HG02870 (cell line): ENCODE measurements at regions not wholly inside any gene's neighbourhood (a gene's known extent, or its start where the extent isn't known, plus 50 kb on each side); places are given as distances from the start of the nearest gene placed in this dataset.

Experiments
- ATAC-seq: cut with Tn5 transposase; IDR thresholded peaks from one replicate; pipeline ENCODE4 v1.9.1; 2021; ENCODE audit warnings: mild to moderate bottlenecking, moderate library complexity; ENCODE audit not compliant: unreplicated experiment

DNA sequence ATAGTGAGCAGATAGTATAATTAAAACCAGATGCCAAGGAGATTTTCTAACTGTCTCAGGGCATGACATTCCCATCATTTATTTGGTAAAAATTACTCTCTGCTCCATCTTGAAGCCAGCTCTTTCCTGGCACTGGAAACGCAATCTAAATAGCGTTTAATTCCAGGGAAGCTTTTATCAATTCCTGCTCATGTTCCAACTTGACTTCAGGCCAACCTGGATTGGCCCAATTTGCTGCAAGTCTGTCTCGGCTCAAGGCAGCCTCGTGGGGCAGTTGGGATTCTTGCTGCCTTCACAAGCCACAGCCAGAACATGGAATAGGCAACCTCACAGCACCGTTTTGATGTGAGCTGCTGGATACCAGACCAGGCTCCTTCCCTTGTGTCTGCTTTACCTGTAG is 1255.9 kb downstream of the TBC1D22A start:
- no peak for ATAC-seq

DNA sequence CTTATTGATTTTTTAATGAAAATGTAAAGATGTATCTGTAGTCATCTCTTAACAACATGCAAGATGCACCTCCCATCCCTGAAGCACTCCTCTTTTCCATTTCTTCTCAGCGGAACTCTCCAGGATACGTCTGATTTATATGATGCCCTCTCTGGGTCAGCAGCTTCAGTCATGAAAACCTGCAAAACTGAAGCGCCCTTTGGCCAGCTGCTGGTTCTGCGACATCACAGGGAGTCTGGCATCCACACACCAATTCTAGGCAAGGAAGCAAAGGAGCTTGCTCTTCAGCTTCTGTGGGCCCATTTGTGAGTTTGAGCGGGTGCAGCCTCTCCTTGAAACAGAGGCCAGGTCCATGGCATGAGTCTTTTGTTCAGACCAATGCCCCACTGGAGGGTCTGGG is 1253.3 kb downstream of the TBC1D22A start:
- no peak for ATAC-seq

DNA sequence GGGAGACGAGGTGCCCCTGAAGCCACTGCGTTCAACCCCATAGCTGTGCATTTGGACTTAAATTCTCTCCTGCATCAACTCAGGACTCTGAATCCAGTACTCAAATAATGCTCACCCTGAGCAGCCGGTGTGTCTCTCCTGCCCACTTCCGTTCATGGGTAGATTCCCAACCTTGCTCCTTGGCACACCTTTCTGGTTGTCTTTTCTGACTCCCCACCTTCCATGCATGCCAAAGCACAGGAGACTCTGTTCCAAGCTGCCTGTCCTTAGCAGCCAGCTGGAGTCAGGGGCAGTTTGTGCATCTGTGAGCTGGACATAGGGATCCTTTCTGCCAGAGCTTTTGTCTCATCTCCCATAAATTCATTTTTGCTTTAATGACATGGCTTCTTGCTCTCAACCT is 1242.5 kb downstream of the TBC1D22A start:
- no peak for ATAC-seq

DNA sequence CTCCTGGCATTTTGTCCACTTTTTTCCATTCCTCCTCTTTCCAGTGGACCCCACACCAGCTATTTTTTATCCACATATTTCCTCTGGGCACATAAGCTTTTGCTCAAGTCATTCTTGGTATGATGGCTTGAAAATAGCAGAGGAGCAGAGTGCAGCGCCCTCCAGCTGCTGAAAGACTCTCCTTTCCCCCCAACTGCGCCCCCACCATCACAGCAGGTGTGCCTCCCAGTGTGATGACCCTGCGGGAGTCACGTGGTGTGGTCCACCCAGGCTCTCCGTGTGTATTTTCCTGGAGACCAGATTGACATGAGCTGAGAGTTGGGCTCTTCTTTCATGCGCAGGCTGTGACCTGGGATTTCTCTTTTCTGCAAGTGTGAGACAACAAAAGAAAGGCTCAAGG is 1241.6 kb downstream of the TBC1D22A start:
- ATAC-seq, result no peak

DNA sequence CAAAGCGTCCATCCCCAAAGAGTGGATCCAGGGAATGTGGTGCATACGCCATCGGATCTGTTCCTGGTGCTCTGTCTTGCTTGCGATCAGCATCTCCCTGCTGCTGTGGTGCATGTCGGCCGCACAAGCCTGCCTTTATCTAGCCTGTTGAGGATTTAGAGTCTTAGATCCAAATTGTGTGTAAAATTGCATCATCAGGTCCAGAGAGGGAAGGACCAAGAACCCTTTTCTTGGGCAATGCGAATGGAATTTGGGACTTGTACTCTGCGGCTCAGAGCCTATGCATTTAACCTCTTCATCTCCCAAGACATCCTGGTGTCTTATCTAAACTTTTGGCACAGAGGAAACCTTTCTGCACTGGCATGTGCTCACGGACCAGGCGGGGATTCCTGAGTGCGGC is 1238.7 kb downstream of the TBC1D22A start:
- no peak for ATAC-seq

DNA sequence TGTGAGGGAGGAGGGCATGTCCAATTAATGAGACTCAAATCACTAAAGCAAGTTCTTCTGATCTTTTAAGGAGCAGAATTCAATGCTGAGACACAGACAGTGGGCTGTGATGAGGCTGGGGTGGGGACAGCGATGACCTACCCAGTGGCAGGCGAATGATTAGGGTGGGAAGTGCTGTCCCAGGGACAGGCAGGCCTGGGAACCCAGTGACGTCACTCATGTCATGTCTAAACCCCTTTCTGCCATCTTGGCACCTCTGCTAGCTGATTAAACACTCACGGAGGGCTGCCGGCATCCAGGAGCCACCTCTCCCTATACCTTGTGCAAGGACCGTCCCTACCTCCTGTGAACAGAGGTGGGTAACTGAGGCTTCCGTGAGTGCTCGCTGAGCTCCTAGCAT is 1235.2 kb downstream of the TBC1D22A start:
- ATAC-seq, result no peak

DNA sequence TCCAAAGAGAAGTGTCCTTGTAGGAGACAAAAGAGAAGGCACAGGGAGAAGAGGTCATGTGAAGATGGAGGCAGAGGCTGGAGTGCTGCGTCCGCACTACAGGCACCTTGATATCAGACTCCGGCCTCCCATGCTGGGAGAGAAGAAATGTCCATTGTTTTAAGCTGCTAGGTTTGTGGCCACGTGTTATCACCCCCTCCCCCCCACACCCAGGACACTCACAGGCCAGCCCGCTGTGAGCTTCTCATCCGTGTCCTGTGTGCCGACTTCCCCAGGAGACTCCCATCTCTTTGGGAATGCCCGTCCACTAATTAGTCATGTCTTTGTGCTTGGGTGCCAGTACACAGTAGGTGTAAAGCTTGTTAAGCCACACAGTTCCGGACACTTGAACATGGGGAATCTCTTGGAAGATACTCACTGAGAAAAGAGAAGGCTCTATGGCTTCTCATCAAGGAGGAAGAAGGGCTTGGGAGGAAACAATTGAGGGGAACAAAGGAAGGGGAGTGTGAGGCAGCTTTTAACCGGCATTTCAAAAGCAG is 1234.7 kb downstream of the TBC1D22A start:
- ATAC-seq, result no peak

DNA sequence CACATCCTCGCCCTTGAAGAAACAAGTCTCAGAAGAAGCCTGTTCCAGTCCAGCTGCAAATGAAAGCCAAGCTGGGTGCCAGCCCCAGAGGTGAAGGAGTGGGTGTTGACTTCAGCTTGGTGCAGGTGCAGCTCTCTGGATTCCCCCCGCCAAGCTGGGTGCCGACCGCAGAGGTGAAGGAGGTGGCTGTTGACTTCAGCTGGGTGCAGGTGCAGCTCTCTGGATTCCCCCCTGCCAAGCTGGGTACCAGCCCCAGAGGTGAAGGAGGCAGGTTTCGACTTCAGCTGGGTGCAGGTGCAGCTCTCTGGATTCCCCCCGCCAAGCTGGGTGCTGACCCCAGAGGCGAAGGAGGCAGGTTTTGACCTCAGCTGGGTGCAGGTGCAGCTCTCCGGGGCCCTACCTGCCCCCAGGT is 1234.0 kb downstream of the TBC1D22A start:
- ATAC-seq, result no peak

DNA sequence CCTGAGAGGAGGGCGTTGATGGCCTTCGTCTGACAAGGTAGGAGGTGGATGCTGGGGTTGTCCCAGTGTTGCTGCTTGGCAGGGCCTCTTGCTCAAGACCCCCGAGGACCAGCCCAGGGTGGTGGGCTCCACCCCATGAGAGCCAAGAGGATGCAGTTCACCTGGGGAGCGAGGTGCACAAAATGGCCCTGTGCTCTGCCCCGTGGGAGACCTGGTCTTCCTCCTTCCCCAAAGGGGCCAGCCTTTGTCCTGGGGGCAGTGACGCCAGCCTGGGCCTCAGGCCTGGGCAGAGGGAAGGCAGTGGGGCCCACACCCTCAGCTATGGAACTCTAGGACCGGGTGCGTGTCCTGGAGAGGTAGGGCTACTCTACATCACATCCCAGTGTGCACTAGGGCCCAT is 1233.3 kb downstream of the TBC1D22A start:
- ATAC-seq, result no peak

DNA sequence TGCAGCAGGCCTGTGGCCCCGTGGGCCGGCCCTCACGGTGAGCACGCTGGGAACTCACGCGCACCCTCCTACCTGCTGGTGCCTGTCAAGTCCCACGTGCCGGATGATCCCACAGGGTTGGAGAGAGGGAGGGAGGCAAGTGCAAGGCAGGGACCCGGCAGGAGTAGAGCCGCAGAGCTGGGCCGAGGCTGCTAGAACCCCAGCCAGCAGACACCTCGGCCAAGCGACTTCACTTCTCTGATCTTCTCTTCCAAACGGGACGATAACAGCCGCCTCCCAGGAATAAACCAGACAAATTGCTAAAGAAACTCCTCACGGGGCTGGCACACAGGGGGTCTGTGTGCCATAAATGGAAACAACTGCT is 1232.8 kb downstream of the TBC1D22A start:
- no peak for ATAC-seq

DNA sequence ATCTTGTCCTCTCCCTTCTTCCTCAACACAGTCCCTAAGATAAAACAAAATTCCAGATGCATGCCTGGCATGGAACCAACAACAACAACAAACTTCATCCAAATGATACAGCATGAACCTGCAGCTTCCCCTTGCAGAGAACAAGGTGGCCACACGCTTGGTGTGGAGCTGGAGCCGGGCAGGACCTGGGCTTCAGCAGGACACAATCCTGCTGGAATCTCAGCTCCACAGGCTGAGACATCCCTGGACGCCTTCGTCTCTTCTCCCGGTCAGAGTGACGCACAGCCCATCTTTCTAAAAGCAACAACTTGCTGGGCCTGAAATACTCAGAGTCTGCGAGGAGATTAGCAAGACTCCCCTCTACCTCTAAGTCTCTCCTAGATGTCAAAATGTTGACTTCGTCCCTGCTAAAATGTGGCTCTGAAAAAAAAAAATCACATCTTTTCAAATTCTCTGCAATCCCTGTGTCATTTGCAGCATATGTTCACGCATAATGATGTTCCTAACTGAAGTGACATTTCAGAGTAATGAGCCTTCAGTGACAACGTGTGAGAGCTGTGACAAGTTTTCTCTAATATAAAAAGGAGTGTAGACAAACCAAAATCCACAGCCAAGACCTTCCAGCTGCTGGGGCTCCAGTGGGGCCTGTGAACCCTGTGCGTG is 1232.3 kb downstream of the TBC1D22A start:
- ATAC-seq, result no peak

DNA sequence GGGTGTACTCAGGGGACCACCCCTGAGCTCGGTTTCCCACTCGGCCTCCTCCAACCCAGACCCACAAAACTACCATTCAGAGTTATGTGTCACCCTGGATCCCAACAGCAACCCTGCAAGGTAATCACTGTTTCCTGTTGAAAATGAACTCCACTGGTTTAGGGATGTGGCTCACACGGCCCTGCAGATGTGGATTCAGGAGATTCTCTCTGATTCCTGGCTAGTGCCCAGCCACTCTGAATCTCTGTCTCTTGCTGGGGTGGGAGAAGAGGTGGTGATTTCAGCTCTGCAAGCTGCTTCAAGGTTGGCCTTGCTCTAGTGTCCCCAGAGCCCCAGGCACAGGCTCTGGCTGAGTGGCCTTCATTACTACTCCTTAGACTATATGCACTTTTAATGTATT is 1231.6 kb downstream of the TBC1D22A start:
- ATAC-seq, result no peak

DNA sequence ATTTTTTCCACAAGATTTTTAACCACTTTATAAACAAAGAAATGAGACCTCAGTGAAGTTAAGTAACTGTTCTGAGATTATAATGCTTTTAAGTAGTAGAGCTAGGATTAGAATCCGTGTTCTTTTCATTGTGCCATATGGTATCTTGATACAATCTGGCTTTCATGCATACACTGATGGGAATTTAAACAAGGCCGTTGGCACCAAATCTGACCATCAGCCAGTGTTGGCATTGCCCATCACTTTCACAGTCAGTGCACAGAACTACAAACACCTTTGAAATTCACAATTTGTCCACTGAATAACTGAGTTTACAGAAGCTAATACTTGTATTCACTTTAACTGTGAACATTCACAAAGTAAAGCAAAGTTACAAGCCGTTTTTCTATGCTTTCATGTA is 1228.0 kb downstream of the TBC1D22A start:
- ATAC-seq, result no peak

DNA sequence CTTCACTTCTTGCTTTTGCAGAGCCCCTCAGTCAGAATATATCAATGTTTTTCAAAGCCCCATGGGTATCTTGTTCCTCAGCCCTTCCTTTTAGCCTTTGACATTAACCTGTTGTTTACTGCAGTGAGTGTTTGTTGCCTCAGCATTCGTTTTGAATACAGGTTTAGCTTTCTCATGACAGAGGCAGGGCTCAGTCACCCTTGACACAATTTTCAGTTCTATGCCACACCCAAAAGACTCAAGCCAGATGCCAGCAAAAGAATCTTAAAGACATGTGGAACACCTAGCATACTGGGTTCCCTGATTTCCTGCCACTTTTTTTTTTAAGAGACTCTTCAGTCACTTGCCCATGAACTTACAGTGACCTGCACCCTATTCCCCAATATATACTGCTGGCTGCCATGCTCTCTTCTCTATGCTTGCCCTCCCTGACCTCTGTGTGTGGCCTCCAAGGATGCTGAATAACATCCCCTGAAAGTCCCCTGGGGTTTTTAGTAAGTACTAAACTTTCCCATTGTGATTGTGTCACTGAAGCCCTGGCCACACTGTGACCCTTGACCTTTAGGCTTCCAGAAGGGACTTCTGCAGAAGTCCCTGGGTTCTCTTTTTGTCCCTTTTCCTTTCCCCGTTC is 1225.5 kb downstream of the TBC1D22A start:
- no peak for ATAC-seq

DNA sequence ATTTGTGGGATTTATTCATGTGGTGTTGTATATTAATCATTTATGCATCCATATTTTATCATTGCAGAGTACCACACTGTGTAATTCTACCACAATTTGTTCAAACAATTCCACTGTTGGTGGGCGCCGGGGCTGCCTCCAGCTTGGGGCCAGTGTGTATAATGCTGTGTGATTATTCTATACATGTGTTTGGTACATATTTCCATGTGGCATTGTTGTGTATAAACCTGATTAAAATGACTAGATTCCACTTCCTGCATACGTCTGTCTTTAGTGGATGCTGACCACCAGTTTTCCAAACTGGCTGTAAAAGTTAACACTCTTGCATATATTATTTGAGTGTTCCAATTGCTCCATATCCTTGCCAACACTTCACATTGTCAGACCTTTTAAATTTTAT is 1213.8 kb downstream of the TBC1D22A start:
- ATAC-seq, result no peak

DNA sequence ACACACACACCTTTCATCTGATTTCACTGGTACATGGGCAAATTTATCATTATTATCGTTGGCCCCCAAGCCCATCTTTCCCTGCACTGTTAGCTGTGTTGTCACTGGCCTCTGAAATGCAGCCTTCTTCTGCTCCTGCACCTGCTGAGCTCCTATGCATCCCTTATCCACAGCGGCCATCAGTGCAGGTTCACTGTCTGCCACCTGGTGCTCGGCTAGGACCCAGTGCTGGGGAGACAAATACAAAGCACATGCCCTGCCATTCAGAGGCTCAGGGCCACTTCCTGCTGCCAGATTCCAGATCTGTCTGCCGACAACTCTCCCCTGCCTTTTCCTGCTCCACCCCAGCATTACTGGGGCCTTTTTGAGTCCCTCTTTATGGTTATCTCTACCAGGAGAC is 1205.4 kb downstream of the TBC1D22A start:
- ATAC-seq, result no peak

DNA sequence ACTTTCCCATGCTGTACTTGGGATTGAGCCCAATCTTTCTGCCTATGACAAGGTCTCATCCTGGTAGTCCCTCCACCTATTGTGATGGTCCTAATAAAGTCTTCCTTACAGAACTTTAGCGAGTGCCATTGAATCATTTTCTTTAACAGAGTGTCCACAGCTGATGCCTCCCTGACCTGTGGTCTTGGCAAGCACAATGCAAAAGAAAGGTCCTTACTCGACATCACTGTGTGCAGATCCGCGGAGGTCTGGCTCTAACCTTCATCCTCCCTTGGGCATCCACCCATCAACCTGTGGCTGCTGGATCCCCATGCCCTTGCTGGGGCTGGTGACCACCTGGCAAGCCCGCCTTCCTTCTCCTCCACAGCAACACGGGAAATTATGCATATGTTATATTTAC is 1203.9 kb downstream of the TBC1D22A start:
- ATAC-seq, result no peak

DNA sequence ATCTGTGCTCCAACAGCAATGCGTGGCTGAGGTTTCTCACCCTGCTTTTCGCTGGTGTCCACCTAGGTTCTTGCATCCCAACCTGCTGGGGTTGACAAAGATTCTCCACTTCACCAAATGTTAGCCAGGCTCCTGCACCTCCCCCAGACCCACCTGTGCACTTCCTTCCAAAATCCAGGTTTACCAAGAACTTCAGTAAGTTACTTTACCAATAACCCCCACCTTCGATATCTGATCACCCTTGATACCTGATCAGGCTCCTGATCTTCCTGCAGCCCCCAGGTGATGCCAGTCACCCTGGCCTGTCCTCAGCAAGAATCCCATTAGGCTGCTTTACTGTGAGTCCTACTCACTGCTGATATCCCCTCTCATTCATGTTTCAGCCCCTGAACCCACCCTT is 1203.4 kb downstream of the TBC1D22A start:
- no peak for ATAC-seq

DNA sequence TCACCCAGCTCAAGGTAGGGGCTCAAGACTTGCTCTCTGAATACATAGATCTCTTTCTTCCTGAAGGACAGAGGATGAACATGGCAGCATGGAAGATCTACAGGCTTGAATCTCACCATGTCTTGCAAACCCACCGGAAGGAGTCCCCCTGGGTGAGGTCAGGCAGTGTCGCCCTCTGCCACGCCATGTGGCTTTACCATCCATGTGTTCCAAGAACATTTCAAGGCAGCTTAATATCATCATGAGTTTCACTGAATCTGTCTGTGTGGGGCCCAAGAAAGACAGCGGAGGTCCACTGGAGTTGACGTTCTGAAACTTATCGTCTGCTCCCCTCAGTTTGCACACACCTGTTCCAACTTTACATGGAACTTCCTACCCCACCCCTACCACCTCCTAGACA is 1202.6 kb downstream of the TBC1D22A start:
- no peak for ATAC-seq

DNA sequence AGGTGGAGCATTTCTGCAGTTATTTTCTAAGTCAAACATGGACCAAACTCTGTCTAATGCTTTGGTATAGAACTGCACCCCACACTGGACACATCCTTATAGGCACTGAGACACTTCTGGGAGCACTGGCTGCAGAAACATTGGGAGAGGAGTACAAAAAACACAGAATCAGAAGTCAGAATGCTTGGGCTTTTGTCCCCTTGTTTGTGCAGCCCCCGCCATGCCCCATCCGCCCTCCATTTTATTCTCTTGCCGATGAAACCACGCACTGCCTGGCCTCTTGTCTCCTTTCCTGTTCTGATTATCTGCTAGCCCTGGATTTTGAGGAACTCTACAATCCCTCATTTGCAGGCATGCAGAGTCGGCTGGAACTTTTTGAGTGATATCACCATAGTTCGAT is 1201.2 kb downstream of the TBC1D22A start:
- ATAC-seq, result no peak

DNA sequence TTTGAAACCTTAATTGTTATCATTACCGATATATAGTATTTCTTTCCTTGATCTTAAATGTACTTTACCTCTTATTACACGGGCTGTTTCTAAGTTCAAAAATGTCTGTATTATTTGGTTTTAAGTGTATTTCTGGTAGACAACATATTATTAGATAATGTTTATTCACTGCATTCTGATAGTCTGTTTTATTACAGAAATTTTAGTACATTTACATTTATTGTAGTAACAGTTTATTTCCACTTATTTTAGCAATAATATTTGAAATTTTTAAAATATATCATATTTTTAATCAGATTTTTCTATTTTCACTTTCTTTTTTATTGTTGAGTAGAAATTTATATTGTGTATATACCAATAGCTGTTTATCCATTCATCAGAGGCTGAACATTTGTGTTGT is 1195.2 kb downstream of the TBC1D22A start:
- no peak for ATAC-seq

DNA sequence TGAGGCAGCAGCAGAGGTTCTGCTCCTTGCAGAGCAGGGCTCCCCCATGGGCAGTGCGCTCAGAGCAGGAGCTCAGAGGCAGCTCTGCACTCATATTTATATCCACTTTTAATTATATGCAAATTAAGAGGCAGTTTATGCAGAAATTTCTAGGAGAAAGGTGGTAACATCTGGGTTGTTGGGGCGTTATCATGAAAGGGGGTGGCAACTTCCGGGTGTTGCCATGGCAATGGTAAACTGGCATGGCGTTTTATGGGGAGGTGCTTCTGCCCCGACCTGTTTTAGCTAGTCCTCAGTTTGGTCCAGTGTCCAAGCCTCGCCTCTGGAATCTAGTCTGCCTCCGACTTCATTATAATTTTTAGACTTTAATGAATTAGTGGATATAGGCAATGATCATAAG is 1191.7 kb downstream of the TBC1D22A start:
- no peak for ATAC-seq

DNA sequence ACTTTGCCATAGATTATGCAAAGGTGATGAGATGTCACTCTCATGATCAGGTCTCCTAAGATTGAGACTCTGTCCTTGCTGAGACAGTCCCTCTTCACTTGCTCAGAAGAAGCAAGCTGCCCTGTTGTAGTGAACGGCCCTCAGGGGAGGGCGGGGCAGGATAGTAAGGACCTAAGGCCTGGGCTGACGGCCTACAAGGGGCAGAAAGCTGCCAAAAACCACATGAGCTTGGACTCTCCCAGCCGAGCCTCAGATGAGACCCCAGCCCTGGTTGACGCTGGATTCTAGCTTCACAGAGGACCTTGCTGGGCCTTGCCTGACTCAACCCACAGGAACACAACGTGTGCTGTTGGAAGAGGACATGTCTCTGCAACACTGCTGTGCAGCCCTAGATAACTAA is 1182.5 kb downstream of the TBC1D22A start:
- no peak for ATAC-seq
